AG04450 (cell line): ENCODE measurements at regions not wholly inside any gene's neighbourhood (a gene's known extent, or its start where the extent isn't known, plus 50 kb on each side); places are given as distances from the start of the nearest gene placed in this dataset.

Source experiments
- CTCF ChIA-PET: fragments of 300-600, 350-600 bp; formaldehyde crosslinking; extraction: SDS; loops from one replicate; lab custom pipeline; 2022; ENCODE audit warnings: antibody characterized with exemption, inconsistent platforms; lab: Charles Lee
- POLR2A ChIA-PET: fragments of 350-600 bp; formaldehyde crosslinking; extraction: SDS; loops from one replicate; lab custom pipeline; 2021; ENCODE audit warnings: antibody characterized with exemption, inconsistent platforms; lab: Yijun Ruan, JAX
- DNase-seq: peaks from one replicate; pipeline ENCODE4 v3.0.0-alpha.2; 2011; ENCODE audit warnings: low read depth, low spot score
- H3K27ac ChIP-seq: one replicate; pipeline ENCODE4 v1.5.1; 2012; ENCODE audit warnings: low read depth, low read length, control low read depth
- H3K27me3 ChIP-seq: one replicate; pipeline ENCODE4 v1.6.0; 2012; ENCODE audit warnings: low read length; ENCODE audit not compliant: control insufficient read depth, insufficient read depth
- H3K4me3 ChIP-seq: 2 replicates; pipeline ENCODE4 v1.5.1; 2011; ENCODE audit warnings: mild to moderate bottlenecking, low read depth, low read length, control low read depth
- H3K9me3 ChIP-seq: 2 replicates; pipeline ENCODE4 v1.5.1; 2012; ENCODE audit warnings: low read length; ENCODE audit not compliant: control insufficient read depth, insufficient read depth
- CTCF ChIP-seq: IDR thresholded peaks from 2 replicates; pipeline ENCODE4 v1.5.1; 2011; ENCODE audit warnings: low read depth, low read length, control low read depth, inconsistent platforms

GRCh38 chr2:16135913-16136310, 195.6 kb downstream of the MYCN start:
- Histone ChIP-seq H3K27me3 (no peaks in the 10 kb centered on the region), H3K27ac (no peak overlapping the region), H3K4me3 (no peak overlapping the region), H3K9me3 (peaks cover 34% of the 10 kb centered on the region)
- POLR2A ChIA-PET: no interaction called here
- TF ChIP-seq CTCF: no peak
- CTCF ChIA-PET: no interaction called here
- DNase-seq: no peak

- ChIA-PET CTCF (no interaction called here), POLR2A (no interaction called here)
- H3K4me3 ChIP-seq: no peak overlapping the region
Measured at GRCh38 chr2:16135196-16135912, 195.0 kb downstream of the MYCN start.

GRCh38 chr2:16134436-16135165, 194.3 kb downstream of the MYCN start:
- ChIA-PET CTCF (no interaction called here), POLR2A (no interaction called here)
- H3K4me3 ChIP-seq: no peak overlapping the region
- TF ChIP-seq CTCF: no peak
- peaks cover 37% of the 10 kb centered on the region for H3K9me3 ChIP-seq
- no peaks in the 10 kb centered on the region for H3K27me3 ChIP-seq
- no peak for DNase-seq
- no peak overlapping the region for H3K27ac ChIP-seq

More at GRCh38 chr2:16135196-16135912, 195.0 kb downstream of the MYCN start:
- DNase-seq: no peak
- no peak for TF ChIP-seq CTCF
- Histone ChIP-seq H3K27ac (no peak overlapping the region), H3K9me3 (peaks cover 38% of the 10 kb centered on the region), H3K27me3 (no peaks in the 10 kb centered on the region)

- CTCF ChIA-PET: no interaction called here
- no peak for DNase-seq
- Histone ChIP-seq H3K4me3 (no peak overlapping the region), H3K27ac (no peak overlapping the region), H3K27me3 (no peaks in the 10 kb centered on the region), H3K9me3 (peaks cover 48% of the 10 kb centered on the region)
- POLR2A ChIA-PET: no interaction called here
- TF ChIP-seq CTCF: no peak
Measured at GRCh38 chr2:16130906-16131400, 190.6 kb downstream of the MYCN start.

GRCh38 chr2:16130541-16130880, 190.2 kb downstream of the MYCN start:
- TF ChIP-seq CTCF: no peak
- ChIA-PET POLR2A (no interaction called here), CTCF (no interaction called here)
- no peak for DNase-seq
- H3K27me3 ChIP-seq: no peaks in the 10 kb centered on the region
- no peak overlapping the region for H3K27ac ChIP-seq
- no peak overlapping the region for H3K4me3 ChIP-seq
- peaks cover 48% of the 10 kb centered on the region for H3K9me3 ChIP-seq
